NT2/D1 (cell line): ENCODE measurements at regions not wholly inside any gene's neighbourhood (a gene's known extent, or its start where the extent isn't known, plus 50 kb on each side); places are given as distances from the start of the nearest gene placed in this dataset.

ENCODE experiments used
- DNase-seq: peaks from one replicate; pipeline ENCODE4 v3.0.0-alpha.2; 2011; ENCODE audit warnings: low read depth, low spot score
- H3K27me3 ChIP-seq: 2 replicates; pipeline ENCODE4 v1.6.0; 2011; ENCODE audit warnings: mild to moderate bottlenecking; ENCODE audit not compliant: insufficient read length, insufficient read depth
- H3K36me3 ChIP-seq: 2 replicates; pipeline ENCODE4 v1.6.1; 2011; ENCODE audit warnings: mild to moderate bottlenecking, low read length, mixed read lengths; ENCODE audit not compliant: insufficient read depth, insufficient read length
- H3K4me1 ChIP-seq: 2 replicates; pipeline ENCODE4 v1.5.1; 2011; ENCODE audit not compliant: insufficient read depth, insufficient read length
- H3K4me3 ChIP-seq: 2 replicates; pipeline ENCODE4 v1.5.1; 2011; ENCODE audit warnings: low read depth; ENCODE audit not compliant: insufficient read length
- H3K9ac ChIP-seq: 2 replicates; pipeline ENCODE4 v1.6.0; 2011; ENCODE audit warnings: low read depth; ENCODE audit not compliant: insufficient read length
- H3K9me3 ChIP-seq: 2 replicates; pipeline ENCODE4 v1.5.1; 2011; ENCODE audit warnings: mild to moderate bottlenecking, low read length; ENCODE audit not compliant: insufficient read depth
- SUZ12 ChIP-seq: IDR thresholded peaks from 2 replicates; pipeline ENCODE4 v1.6.1; 2011; ENCODE audit not compliant: insufficient read length, insufficient read depth; ENCODE audit errors: extremely low read depth
- YY1 ChIP-seq: IDR thresholded peaks from 2 replicates; pipeline ENCODE4 v1.6.1; 2011; ENCODE audit not compliant: insufficient read length, insufficient read depth
- ZNF274 ChIP-seq: IDR thresholded peaks from 2 replicates; pipeline ENCODE4 v1.6.1; 2011; ENCODE audit warnings: mild to moderate bottlenecking, low read depth, low read length

DNA sequence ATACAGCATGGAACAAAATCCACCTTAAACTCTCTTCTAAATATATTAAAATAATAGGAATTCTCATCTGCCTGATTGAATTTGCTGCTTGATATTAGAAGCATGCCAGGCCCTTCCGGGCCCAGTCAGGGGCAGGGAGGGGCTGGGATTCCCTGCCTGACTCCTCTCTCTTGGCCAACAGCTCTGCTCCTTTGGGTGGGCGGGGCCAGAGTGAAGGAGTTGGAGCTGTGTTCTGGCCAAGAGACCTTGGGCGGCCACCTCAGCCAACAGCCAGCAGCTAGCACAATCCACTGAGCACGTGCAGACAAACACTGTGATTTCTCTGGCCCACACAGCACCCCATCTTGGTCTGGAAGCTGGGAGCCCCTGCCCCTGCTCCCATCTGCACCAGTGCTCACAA, 140.3 kb downstream of the PJA1 start:
- no peaks in the 10 kb centered on the region for H3K9me3 ChIP-seq
- TF ChIP-seq YY1 (no peak), ZNF274 (no peak), SUZ12 (no peak)
- peaks cover 2% of the 10 kb centered on the region for H3K27me3 ChIP-seq
- H3K4me1 ChIP-seq = peaks cover 9% of the 10 kb centered on the region
- no peak overlapping the region for H3K9ac ChIP-seq
- no peak for DNase-seq
- no peaks in the 10 kb centered on the region for H3K36me3 ChIP-seq
- H3K4me3 ChIP-seq = no peak overlapping the region

GRCh38 chrX:69024161-69024736, 141.0 kb downstream of the PJA1 start:
- H3K4me1 ChIP-seq = peaks cover 9% of the 10 kb centered on the region
- TF ChIP-seq YY1 = no peak
- TF ChIP-seq SUZ12 = no peak
- H3K36me3 ChIP-seq = no peaks in the 10 kb centered on the region
- no peak for DNase-seq
- no peak overlapping the region for H3K9ac ChIP-seq
- H3K9me3 ChIP-seq = no peaks in the 10 kb centered on the region
- peaks cover 2% of the 10 kb centered on the region for H3K27me3 ChIP-seq
- no peak overlapping the region for H3K4me3 ChIP-seq

- TF ChIP-seq SUZ12 (no peak), ZNF274 (no peak), YY1 (no peak)
- H3K4me3 ChIP-seq = no peak overlapping the region
- no peak overlapping the region for H3K9ac ChIP-seq
- peaks cover 2% of the 10 kb centered on the region for H3K27me3 ChIP-seq
- no peaks in the 10 kb centered on the region for H3K9me3 ChIP-seq
- DNase-seq = no peak
- peaks cover 10% of the 10 kb centered on the region for H3K4me1 ChIP-seq
- H3K36me3 ChIP-seq = no peaks in the 10 kb centered on the region
Measured at GRCh38 chrX:69022430-69022829, 142.8 kb downstream of the PJA1 start.

GRCh38 chrX:69021141-69021960, 143.9 kb downstream of the PJA1 start:
- peak overlapping the region; percentile 9 for H3K9ac ChIP-seq
- no peaks in the 10 kb centered on the region for H3K36me3 ChIP-seq
- H3K27me3 ChIP-seq = peaks cover 2% of the 10 kb centered on the region
- H3K4me1 ChIP-seq = peaks cover 10% of the 10 kb centered on the region
- TF ChIP-seq SUZ12 = no peak
- no peak for TF ChIP-seq YY1
- TF ChIP-seq ZNF274 = no peak
- no peak overlapping the region for H3K4me3 ChIP-seq
- DNase-seq = no peak
- H3K9me3 ChIP-seq = no peaks in the 10 kb centered on the region

DNA sequence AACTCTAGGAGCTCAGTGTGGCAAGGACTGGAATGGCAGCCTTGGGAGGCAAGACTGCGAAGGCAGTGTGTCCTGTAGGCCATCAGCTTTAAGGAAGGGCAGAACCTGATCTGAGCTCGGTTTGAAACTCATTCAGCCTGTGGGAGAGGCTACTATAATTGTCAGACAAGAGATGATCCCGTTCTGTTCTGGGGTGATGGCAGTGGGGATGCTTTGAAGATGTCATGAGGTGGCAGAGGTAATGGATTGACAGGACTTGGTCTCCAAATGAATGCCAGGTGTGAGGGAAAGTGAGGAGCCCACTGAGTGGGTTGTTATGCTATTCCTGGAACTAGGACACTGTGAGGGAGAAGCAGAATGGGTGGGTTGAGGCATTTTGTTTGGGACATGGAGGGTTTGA, 144.9 kb downstream of the PJA1 start:
- Histone ChIP-seq H3K9ac (no peak overlapping the region), H3K9me3 (no peaks in the 10 kb centered on the region), H3K36me3 (no peaks in the 10 kb centered on the region), H3K27me3 (peaks cover 2% of the 10 kb centered on the region), H3K4me3 (no peak overlapping the region), H3K4me1 (peaks cover 10% of the 10 kb centered on the region)
- DNase-seq = no peak
- TF ChIP-seq YY1 = no peak

DNA sequence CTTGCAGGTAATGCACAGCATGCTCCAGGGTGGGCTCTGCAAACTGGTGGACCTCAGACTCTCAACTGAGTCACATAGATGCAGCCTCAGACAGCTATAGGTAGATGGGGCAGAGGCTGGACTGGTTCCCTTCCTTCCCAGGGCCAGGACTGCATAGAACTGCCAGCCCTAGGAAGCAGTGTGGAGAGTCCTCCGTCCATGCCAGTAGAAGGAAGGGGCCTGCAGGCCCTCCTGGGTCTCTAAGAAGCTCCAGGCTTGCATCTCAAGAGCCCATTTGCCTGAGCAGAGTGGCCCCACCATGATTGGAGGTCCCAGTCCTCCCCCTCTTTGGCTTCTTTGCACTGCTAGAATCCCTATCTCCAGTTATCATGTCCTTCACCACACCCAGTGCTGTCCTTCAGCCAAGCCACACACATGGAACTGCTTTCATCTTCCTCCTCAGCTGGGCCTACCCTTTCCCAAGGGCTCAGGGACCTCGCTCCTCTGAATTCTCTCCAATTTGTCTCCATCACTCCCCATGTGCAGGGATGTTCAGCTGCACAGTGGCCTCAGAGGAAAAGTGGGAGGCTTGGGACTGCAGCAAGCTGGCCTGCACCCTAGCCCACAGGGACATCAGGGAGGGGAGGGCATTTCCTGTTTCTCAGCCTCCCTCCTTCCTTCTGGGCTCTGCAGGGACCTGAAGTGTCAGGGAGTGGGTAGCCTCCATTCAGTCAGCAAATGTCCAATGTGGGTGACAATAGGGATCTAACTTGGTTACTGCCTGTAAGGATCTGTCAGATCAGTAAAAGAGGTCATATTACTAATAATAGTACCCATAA, 146.0 kb downstream of the PJA1 start:
- H3K4me3 ChIP-seq = no peak overlapping the region
- TF ChIP-seq YY1 = no peak
- no peak for TF ChIP-seq SUZ12
- TF ChIP-seq ZNF274 = no peak
- DNase-seq = no peak
- peaks cover 2% of the 10 kb centered on the region for H3K27me3 ChIP-seq
- no peaks in the 10 kb centered on the region for H3K36me3 ChIP-seq
- no peaks in the 10 kb centered on the region for H3K9me3 ChIP-seq
- peaks cover 10% of the 10 kb centered on the region for H3K4me1 ChIP-seq
- no peak overlapping the region for H3K9ac ChIP-seq

DNA sequence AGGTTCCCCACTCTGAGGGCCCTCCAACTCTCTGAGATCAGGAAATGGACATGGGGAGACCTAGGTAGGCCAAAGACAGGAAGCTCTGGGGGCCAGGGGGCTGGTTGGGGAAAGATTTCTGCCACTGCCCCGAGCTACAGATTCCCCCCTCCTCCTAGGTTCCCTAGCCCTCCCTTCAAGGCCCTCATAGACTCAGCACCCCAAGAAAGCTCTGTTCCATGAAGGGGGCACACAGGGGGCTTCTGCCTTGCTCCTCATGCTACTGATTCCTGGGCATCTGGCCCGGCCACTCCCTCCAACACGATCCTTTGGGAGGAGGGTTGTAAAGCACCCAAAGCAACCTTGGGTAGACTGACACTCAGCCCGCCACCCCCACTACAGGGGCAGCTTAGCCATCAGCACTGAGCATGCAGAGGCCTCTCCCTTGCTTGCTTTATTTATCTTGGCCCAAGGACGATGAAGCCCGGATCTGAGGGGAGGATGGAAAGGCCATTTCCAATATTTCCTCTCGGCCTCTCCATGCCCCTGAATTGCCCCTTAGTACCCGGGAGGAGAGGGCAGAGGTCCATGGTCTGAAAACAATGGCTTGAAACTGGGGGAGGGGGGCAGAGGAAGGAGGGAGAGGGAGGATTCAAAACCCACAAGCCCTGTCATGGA, 146.7 kb downstream of the PJA1 start:
- no peak for DNase-seq
- H3K4me1 ChIP-seq = peaks cover 10% of the 10 kb centered on the region
- H3K27me3 ChIP-seq = no peaks in the 10 kb centered on the region
- H3K36me3 ChIP-seq = no peaks in the 10 kb centered on the region
- H3K9me3 ChIP-seq = no peaks in the 10 kb centered on the region
- no peak overlapping the region for H3K4me3 ChIP-seq
- TF ChIP-seq SUZ12 = no peak
- TF ChIP-seq YY1 = no peak
- TF ChIP-seq ZNF274 = no peak
- no peak overlapping the region for H3K9ac ChIP-seq
